Neutrophil (primary cell): ENCODE measurements at regions not wholly inside any gene's neighbourhood (a gene's known extent, or its start where the extent isn't known, plus 50 kb on each side); places are given as distances from the start of the nearest gene placed in this dataset.
"Not testable (repeated sequence)": the region's sequence is repeated elsewhere in the genome, so short reads cannot be mapped to it uniquely, and the experiment has no call there.

Experiments used
- H3K27ac ChIP-seq: fragments of 200-600 bp; sonication (generic); 2 replicates; pipeline ENCODE4 v1.5.1; 2016; ENCODE audit warnings: mild to moderate bottlenecking, moderate library complexity
- H3K27me3 ChIP-seq: fragments of 200-600 bp; sonication (generic); 2 replicates; pipeline ENCODE4 v1.6.0; 2016; ENCODE audit warnings: mild to moderate bottlenecking
- H3K36me3 ChIP-seq: fragments of 200-600 bp; sonication (generic); 2 replicates; pipeline ENCODE4 v1.5.1; 2017
- H3K4me1 ChIP-seq, 2 experiments: fragments of 200-600 bp in 1 of 2; sonication (generic) in 1 of 2; 1 replicate in 1 of 2; 2 replicates in 1 of 2; pipeline versions ENCODE4 v1.5.1 to v1.6.1; 2013 to 2016; ENCODE audit warnings: low read depth in 1 of 2, low read length in 1 of 2, mild to moderate bottlenecking in 1 of 2, moderate library complexity in 1 of 2; ENCODE audit not compliant: control insufficient read depth in 1 of 2, insufficient read depth in 1 of 2
- H3K4me3 ChIP-seq, 2 experiments: fragments of 200-600 bp in 1 of 2; sonication (generic) in 1 of 2; 1 replicate in 1 of 2; 2 replicates in 1 of 2; pipeline ENCODE4 v1.5.1; 2013 to 2016; ENCODE audit warnings: low read depth in 1 of 2, low read length in 1 of 2, mild to moderate bottlenecking in 1 of 2, moderate library complexity in 1 of 2
- H3K9me3 ChIP-seq: fragments of 200-600 bp; sonication (generic); 2 replicates; pipeline ENCODE4 v1.5.1; 2016
- TF ChIP-seq, protein P1 (sequence below): fragments of 200-600 bp; sonication (generic); IDR thresholded peaks from 2 replicates; pipeline ENCODE4 v1.5.1; 2016; ENCODE audit warnings: antibody characterized with exemption

DNA sequence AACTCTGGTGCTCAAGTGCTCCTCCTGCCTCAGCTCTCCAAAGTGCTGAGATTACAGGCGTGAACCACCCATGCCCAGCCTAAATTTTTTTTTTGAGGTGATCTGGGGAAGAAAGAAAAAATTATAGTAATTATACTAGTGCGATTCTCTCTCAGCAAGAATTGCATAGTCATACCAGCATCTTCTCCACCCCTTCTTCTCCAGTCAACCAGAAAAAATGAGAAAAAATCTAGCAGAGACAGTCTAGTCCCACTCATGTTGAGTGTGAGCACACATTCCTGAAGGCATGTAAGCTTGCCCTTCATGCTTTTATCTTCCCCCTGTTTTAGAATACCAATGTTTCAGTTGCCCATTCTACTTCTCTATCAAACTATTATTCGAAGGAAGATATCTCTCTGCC, 207.6 kb downstream of the S1PR1 start:
- H3K27me3 ChIP-seq = no peaks in the 10 kb centered on the region
- no peaks in the 10 kb centered on the region for H3K36me3 ChIP-seq
- no peak overlapping the region for H3K4me3 ChIP-seq
- no peaks in the 10 kb centered on the region for H3K4me1 ChIP-seq
- H3K9me3 ChIP-seq = no peaks in the 10 kb centered on the region
- no peak overlapping the region for H3K27ac ChIP-seq
- TF ChIP-seq, protein P1, sequence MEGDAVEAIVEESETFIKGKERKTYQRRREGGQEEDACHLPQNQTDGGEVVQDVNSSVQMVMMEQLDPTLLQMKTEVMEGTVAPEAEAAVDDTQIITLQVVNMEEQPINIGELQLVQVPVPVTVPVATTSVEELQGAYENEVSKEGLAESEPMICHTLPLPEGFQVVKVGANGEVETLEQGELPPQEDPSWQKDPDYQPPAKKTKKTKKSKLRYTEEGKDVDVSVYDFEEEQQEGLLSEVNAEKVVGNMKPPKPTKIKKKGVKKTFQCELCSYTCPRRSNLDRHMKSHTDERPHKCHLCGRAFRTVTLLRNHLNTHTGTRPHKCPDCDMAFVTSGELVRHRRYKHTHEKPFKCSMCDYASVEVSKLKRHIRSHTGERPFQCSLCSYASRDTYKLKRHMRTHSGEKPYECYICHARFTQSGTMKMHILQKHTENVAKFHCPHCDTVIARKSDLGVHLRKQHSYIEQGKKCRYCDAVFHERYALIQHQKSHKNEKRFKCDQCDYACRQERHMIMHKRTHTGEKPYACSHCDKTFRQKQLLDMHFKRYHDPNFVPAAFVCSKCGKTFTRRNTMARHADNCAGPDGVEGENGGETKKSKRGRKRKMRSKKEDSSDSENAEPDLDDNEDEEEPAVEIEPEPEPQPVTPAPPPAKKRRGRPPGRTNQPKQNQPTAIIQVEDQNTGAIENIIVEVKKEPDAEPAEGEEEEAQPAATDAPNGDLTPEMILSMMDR = no peak

DNA sequence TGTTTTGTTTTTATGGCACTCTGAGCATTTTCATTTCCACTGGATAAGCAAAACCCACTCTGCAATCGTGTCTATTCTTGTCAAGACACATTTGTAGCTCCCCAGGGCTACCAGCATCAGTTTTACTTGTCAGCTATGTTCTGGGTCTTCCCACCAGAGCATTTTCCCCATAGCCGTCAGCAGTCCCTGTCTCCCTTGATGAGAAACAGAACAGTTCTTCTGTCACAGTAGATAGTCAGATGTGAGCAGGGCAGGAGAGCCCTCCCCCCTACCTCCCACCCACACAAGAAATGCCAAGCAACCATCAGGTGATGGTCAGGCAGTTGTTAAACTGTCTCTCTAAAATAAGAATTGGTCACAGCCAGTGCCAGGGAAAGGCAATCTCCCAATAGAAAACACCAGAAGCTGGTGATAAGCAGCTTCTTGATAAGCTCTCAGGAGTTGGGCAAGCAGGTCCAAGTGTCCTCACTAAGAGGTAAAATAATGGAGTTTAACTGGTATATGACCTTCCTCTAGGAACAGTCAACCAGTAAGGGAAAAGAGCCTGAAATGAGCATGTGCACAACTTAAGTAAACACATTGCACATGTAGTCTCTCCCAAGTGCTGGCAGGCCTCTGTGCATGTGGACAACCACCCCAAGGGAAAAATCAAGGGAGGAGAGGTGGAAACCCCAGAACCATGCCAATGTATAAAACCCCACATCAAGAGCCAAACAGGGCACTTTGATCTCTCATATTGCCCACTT, 208.2 kb downstream of the S1PR1 start:
- Histone ChIP-seq H3K27me3 (no peaks in the 10 kb centered on the region), H3K36me3 (no peaks in the 10 kb centered on the region), H3K27ac (no peak overlapping the region), H3K4me1 (no peaks in the 10 kb centered on the region), H3K4me3 (no peak overlapping the region), H3K9me3 (no peaks in the 10 kb centered on the region)
- TF ChIP-seq, protein P1 = no peak

DNA sequence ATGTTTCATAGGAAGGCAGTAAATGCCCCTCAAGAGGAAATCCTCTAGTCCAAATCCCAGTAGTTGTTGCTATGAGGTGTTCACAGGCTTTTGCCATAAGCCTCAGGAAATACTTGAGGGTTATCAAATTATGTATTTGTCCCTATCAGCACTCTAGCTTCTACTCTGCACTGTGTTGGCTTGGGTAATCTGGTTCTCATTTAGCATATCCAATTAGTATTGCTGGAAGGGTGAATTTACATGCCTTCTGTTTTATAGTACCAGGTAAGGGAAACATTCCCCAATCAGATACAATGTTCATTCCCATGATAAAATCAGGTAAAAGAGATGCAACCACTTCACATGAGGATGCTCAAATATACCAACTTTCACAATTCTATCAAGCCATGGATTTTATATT, 211.2 kb downstream of the S1PR1 start:
- H3K9me3 ChIP-seq = no peaks in the 10 kb centered on the region

DNA sequence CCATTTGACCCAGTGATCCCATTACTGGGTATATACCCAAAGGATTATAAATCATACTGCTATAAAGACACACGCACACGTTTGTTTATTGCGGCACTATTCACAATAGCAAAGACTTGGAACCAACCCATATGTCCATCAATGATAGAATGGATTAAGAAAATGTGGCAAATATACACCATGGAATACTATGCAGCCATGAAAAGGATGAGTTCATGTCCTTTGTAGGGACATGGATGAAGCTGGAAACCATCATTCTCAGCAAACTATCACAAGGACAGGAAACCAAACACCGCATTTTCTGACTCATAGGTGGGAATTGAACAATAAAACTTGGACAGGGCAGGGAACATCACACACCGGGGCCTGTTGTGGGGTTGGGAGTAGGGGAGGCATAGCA, 213.9 kb downstream of the S1PR1 start:
- not testable (repeated sequence) for H3K4me3 ChIP-seq

More for the DNA sequence above, 211.2 kb downstream of the S1PR1 start:
- TF ChIP-seq, protein P1 = no peak
- H3K27me3 ChIP-seq = no peaks in the 10 kb centered on the region
- no peak overlapping the region for H3K4me3 ChIP-seq
- H3K27ac ChIP-seq = no peak overlapping the region
- H3K36me3 ChIP-seq = no peaks in the 10 kb centered on the region
- H3K4me1 ChIP-seq = no peaks in the 10 kb centered on the region

DNA sequence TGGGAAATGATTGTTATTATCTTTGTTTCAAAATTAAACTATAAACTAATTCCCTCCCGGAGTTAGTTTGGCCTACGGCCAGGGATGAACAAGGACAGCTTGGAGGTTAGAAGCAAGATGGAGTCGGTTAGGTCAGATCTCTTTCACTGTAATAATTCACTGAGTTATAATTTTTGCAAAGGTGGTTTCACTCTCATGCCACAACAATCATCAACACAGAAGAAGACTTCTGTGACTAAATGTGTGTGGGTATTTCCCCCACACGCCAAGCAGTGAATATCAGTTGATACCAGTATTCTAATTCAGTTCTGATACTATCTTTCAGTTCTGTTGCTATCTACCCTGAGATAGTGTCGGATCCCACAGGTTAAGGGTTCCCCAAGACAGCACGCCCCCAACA, 215.1 kb downstream of the S1PR1 start:
- H3K4me3 ChIP-seq = no peak overlapping the region
- H3K9me3 ChIP-seq = no peaks in the 10 kb centered on the region
- no peak overlapping the region for H3K27ac ChIP-seq
- H3K36me3 ChIP-seq = no peaks in the 10 kb centered on the region
- TF ChIP-seq, protein P1 = no peak
- no peaks in the 10 kb centered on the region for H3K27me3 ChIP-seq
- H3K4me1 ChIP-seq = no peaks in the 10 kb centered on the region

More for the DNA sequence above, 213.9 kb downstream of the S1PR1 start:
- not testable (repeated sequence) for H3K36me3 ChIP-seq, H3K9me3 ChIP-seq, H3K4me1 ChIP-seq, H3K27ac ChIP-seq, H3K27me3 ChIP-seq

DNA sequence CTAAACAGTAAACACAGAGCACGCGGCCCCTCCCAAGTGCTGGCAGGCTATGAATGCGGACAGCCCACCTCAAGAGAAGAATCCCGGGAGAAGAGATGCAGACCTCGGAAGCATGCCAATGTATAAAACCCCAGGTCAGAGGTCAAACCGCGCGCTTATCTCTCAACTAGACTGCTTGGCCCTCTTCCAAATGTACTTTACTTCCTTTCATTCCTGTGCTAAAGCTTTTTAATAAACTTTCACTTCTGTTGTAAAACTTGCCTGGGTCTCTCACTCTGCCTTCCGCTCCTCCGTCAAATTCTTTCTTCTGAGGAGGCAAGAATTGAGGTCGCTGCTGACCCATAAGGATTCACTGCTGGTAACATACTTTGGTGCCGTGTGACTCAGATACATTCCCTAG, 216.0 kb downstream of the S1PR1 start:
- no peaks in the 10 kb centered on the region for H3K4me1 ChIP-seq
- TF ChIP-seq, protein P1 = no peak
- no peaks in the 10 kb centered on the region for H3K9me3 ChIP-seq
- no peaks in the 10 kb centered on the region for H3K27me3 ChIP-seq
- no peaks in the 10 kb centered on the region for H3K36me3 ChIP-seq
- H3K4me3 ChIP-seq = no peak overlapping the region
- H3K27ac ChIP-seq = no peak overlapping the region
